DND-41 (cell line): ENCODE measurements at regions not wholly inside any gene's neighbourhood (a gene's known extent, or its start where the extent isn't known, plus 50 kb on each side); places are given as distances from the start of the nearest gene placed in this dataset.

Experiments used
- EZH2 ChIP-seq: IDR thresholded peaks from 3 replicates; pipeline ENCODE4 v1.6.1; 2012; ENCODE audit warnings: borderline replicate concordance, low read depth, mild to moderate bottlenecking, moderate library complexity, low read length, inconsistent platforms; ENCODE audit not compliant: severe bottlenecking
- TF ChIP-seq, protein P1 (sequence below): IDR thresholded peaks from 2 replicates; pipeline ENCODE4 v1.5.1; 2012; ENCODE audit warnings: borderline replicate concordance, low read length, moderate library complexity, mild to moderate bottlenecking; ENCODE audit not compliant: poor library complexity, severe bottlenecking; ENCODE audit errors: extremely low read depth

DNA sequence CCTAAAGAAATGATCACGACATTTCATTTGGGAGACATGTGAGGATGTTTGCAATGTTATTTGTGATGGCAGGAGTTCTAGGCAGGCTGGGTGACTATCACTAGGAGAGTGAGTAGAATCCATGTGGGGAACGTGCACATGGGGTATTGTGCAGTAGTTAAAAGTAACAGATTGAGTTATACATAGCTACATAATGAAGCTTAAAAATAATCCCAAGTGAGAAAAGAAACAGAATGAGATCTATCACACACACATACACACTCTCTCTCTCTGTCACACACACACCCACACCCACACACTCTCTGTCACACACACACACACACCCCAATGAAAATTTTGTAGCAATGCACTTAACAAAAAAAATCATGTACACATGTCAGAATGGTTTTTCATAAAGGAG lies 218.7 kb upstream of the ARG1 start:
- TF ChIP-seq EZH2 = no peak
- TF ChIP-seq, protein P1, sequence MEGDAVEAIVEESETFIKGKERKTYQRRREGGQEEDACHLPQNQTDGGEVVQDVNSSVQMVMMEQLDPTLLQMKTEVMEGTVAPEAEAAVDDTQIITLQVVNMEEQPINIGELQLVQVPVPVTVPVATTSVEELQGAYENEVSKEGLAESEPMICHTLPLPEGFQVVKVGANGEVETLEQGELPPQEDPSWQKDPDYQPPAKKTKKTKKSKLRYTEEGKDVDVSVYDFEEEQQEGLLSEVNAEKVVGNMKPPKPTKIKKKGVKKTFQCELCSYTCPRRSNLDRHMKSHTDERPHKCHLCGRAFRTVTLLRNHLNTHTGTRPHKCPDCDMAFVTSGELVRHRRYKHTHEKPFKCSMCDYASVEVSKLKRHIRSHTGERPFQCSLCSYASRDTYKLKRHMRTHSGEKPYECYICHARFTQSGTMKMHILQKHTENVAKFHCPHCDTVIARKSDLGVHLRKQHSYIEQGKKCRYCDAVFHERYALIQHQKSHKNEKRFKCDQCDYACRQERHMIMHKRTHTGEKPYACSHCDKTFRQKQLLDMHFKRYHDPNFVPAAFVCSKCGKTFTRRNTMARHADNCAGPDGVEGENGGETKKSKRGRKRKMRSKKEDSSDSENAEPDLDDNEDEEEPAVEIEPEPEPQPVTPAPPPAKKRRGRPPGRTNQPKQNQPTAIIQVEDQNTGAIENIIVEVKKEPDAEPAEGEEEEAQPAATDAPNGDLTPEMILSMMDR = no peak
